ENCODE measurements at regions not wholly inside any gene's neighbourhood (a gene's known extent, or its start where the extent isn't known, plus 50 kb on each side); places are given as distances from the start of the nearest gene placed in this dataset.

DNA sequence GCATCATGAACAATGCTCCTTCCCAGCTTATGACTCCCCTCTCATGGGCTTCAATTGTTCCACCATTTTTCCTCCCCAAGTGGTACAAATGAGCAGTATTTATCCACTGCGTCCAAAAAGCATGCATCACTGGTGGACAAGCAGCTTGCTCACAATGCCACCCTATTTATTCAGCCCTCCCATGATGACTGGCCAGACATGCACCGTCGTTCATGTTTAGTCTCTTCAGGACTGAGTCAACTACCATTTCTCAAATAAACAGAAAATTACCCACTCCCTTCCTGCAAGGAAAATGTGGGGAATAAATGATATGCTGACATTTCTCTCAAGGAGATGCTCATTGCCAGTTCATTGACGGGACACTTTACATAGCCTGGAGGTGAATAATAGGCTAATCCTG, 300.4 kb downstream of the C6orf118 start:
- TF ChIP-seq, protein P1, sequence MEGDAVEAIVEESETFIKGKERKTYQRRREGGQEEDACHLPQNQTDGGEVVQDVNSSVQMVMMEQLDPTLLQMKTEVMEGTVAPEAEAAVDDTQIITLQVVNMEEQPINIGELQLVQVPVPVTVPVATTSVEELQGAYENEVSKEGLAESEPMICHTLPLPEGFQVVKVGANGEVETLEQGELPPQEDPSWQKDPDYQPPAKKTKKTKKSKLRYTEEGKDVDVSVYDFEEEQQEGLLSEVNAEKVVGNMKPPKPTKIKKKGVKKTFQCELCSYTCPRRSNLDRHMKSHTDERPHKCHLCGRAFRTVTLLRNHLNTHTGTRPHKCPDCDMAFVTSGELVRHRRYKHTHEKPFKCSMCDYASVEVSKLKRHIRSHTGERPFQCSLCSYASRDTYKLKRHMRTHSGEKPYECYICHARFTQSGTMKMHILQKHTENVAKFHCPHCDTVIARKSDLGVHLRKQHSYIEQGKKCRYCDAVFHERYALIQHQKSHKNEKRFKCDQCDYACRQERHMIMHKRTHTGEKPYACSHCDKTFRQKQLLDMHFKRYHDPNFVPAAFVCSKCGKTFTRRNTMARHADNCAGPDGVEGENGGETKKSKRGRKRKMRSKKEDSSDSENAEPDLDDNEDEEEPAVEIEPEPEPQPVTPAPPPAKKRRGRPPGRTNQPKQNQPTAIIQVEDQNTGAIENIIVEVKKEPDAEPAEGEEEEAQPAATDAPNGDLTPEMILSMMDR (IDR thresholded peaks at IDR 0.05; ENCODE audit: insufficient read depth, low read length, poor library complexity, severe bottlenecking), result no peak
- TF ChIP-seq EZH2phosphoT487 (conservative IDR thresholded peaks at IDR 0.05; ENCODE audit: low read length), result no peak
- H2AFZ ChIP-seq (ENCODE audit: low read depth, low read length, severe bottlenecking), result no peak overlapping the region

DNA sequence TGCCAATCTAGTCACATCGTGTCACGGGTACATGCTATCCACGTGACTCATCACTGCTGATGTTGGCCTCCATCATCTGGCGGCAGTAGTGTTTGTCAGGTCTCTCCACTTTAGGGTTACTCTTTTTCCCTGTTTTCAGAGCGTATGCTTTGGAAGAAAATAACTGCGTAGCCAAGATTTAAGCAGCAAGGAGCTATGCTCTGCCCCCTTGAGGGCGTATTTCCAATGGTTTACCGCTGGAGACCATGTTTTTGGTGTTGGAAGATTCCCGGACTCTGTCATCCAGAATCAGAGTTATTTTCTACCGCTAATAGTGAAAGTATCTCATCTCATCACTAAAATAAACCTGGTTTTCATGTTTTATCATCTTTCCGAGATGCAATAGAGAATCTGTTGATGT, 306.5 kb downstream of the C6orf118 start:
- TF ChIP-seq, protein P1 (IDR thresholded peaks at IDR 0.05; ENCODE audit: insufficient read depth, low read length, poor library complexity, severe bottlenecking), result no peak
- TF ChIP-seq EZH2phosphoT487 (conservative IDR thresholded peaks at IDR 0.05; ENCODE audit: low read length), result no peak
- Histone ChIP-seq H3K4me3 (ENCODE audit: insufficient read depth, low read length, poor library complexity, severe bottlenecking) (no peak overlapping the region), H3K79me2 (ENCODE audit: insufficient read depth, low read length) (no peaks in the 10 kb centered on the region), H3K9me3 (ENCODE audit: insufficient read depth, low read length) (no peaks in the 10 kb centered on the region), H3K9me2 (replicated peaks; ENCODE audit: insufficient read depth, low read length) (no peaks in the 10 kb centered on the region), H3K4me2 (ENCODE audit: low read depth, low read length, poor library complexity, severe bottlenecking) (no peak overlapping the region), H4K20me1 (ENCODE audit: low read depth, low read length) (no peaks in the 10 kb centered on the region), H3F3A (ENCODE audit: insufficient read depth) (no peaks in the 10 kb centered on the region), H3K27me3 (ENCODE audit: low read length) (no peaks in the 10 kb centered on the region), H3K9ac (ENCODE audit: low read length) (no peak overlapping the region), H2AFZ (ENCODE audit: low read depth, low read length, severe bottlenecking) (no peak overlapping the region), H3K36me3 (ENCODE audit: low read length) (no peaks in the 10 kb centered on the region), H3K27ac (ENCODE audit: low read depth, low read length) (no peak overlapping the region)

More for the DNA sequence above, 300.4 kb downstream of the C6orf118 start:
- Histone ChIP-seq H3K9me3 (ENCODE audit: insufficient read depth, low read length) (no peaks in the 10 kb centered on the region), H3K27ac (ENCODE audit: low read depth, low read length) (no peak overlapping the region), H3K36me3 (ENCODE audit: low read length) (no peaks in the 10 kb centered on the region), H3K9me2 (replicated peaks; ENCODE audit: insufficient read depth, low read length) (no peaks in the 10 kb centered on the region), H3K27me3 (ENCODE audit: low read length) (no peaks in the 10 kb centered on the region), H3K4me3 (ENCODE audit: insufficient read depth, low read length, poor library complexity, severe bottlenecking) (no peak overlapping the region), H4K20me1 (ENCODE audit: low read depth, low read length) (no peaks in the 10 kb centered on the region), H3K9ac (ENCODE audit: low read length) (no peak overlapping the region), H3K4me2 (ENCODE audit: low read depth, low read length, poor library complexity, severe bottlenecking) (no peak overlapping the region), H3K79me2 (ENCODE audit: insufficient read depth, low read length) (no peaks in the 10 kb centered on the region), H3F3A (ENCODE audit: insufficient read depth) (no peaks in the 10 kb centered on the region)

DNA sequence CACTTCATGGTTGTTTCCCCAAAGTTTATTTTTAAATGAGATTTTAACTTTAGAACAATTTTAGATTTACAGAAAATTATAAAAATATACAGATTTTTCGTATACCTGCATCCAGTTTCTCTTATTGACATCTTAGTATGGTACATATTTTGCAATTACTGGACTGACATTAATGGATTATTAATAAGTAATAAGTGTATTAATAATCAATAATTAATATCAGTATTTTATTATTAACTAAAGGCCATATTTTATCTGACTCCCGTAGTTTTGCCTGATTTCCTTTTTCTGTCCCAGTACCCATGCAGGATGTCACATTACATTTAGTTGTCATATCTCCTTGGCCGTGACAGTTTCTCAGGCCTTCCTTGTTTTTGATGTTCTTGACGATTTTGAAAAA, 307.0 kb downstream of the C6orf118 start:
- Histone ChIP-seq H2AFZ (ENCODE audit: low read depth, low read length, severe bottlenecking) (no peak overlapping the region), H3F3A (ENCODE audit: insufficient read depth) (no peaks in the 10 kb centered on the region), H3K27me3 (ENCODE audit: low read length) (no peaks in the 10 kb centered on the region), H3K9me2 (replicated peaks; ENCODE audit: insufficient read depth, low read length) (no peaks in the 10 kb centered on the region), H3K27ac (ENCODE audit: low read depth, low read length) (no peak overlapping the region), H3K9me3 (ENCODE audit: insufficient read depth, low read length) (no peaks in the 10 kb centered on the region), H3K4me2 (ENCODE audit: low read depth, low read length, poor library complexity, severe bottlenecking) (no peak overlapping the region), H4K20me1 (ENCODE audit: low read depth, low read length) (no peaks in the 10 kb centered on the region), H3K36me3 (ENCODE audit: low read length) (no peaks in the 10 kb centered on the region), H3K4me3 (ENCODE audit: insufficient read depth, low read length, poor library complexity, severe bottlenecking) (no peak overlapping the region), H3K79me2 (ENCODE audit: insufficient read depth, low read length) (no peaks in the 10 kb centered on the region), H3K9ac (ENCODE audit: low read length) (no peak overlapping the region)
- TF ChIP-seq, protein P1 (IDR thresholded peaks at IDR 0.05; ENCODE audit: insufficient read depth, low read length, poor library complexity, severe bottlenecking), result no peak
- no peak for TF ChIP-seq EZH2phosphoT487 (conservative IDR thresholded peaks at IDR 0.05; ENCODE audit: low read length)
